HEK293 (cell line): ENCODE measurements at regions not wholly inside any gene's neighbourhood (a gene's known extent, or its start where the extent isn't known, plus 50 kb on each side); places are given as distances from the start of the nearest gene placed in this dataset.

Experiments used
- ELK4 ChIP-seq: IDR thresholded peaks from 2 replicates; pipeline ENCODE4 v1.6.1; 2011; ENCODE audit warnings: mild to moderate bottlenecking, low read depth, low read length, borderline replicate concordance
- FEZF1 ChIP-seq: fragments of 450-650 bp; formaldehyde crosslinking; IDR thresholded peaks from 2 replicates; pipeline ENCODE4 v1.5.1; 2016; ENCODE audit warnings: missing biosample characterization, missing genetic modification characterization
- GLIS1 ChIP-seq: fragments of 450-650 bp; formaldehyde crosslinking; IDR thresholded peaks from 2 replicates; pipeline ENCODE4 v1.5.1; 2016; ENCODE audit warnings: missing biosample characterization, missing genetic modification characterization
- PRDM1 ChIP-seq: fragments of 450-650 bp; formaldehyde crosslinking; IDR thresholded peaks from 2 replicates; pipeline ENCODE4; 2016; ENCODE audit warnings: missing biosample characterization, missing genetic modification characterization
- PRDM10 ChIP-seq: fragments of 450-650 bp; formaldehyde crosslinking; IDR thresholded peaks from 2 replicates; pipeline ENCODE4 v1.5.1; 2016; ENCODE audit warnings: missing biosample characterization, missing genetic modification characterization
- PRDM4 ChIP-seq: fragments of 450-650 bp; formaldehyde crosslinking; IDR thresholded peaks from 2 replicates; pipeline ENCODE4 v1.5.1; 2017; ENCODE audit warnings: missing biosample characterization, missing genetic modification characterization
- SETDB1 ChIP-seq: IDR thresholded peaks from one replicate; pipeline ENCODE4 v1.6.1; 2017; ENCODE audit warnings: mild to moderate bottlenecking, low read length, moderate library complexity, mixed read lengths; ENCODE audit not compliant: insufficient read length
- YY2 ChIP-seq: fragments of 450-650 bp; formaldehyde crosslinking; IDR thresholded peaks from 2 replicates; pipeline ENCODE4 v1.5.1; 2016; ENCODE audit warnings: missing biosample characterization, missing genetic modification characterization
- ZBTB10 ChIP-seq: fragments of 450-650 bp; formaldehyde crosslinking; IDR thresholded peaks from 2 replicates; pipeline ENCODE4 v1.5.1; 2016; ENCODE audit warnings: missing biosample characterization, missing genetic modification characterization
- ZBTB17 ChIP-seq: fragments of 450-650 bp; formaldehyde crosslinking; IDR thresholded peaks from 2 replicates; pipeline ENCODE4 v1.5.1; 2016; ENCODE audit warnings: missing biosample characterization, missing genetic modification characterization
- ZBTB8A ChIP-seq: fragments of 450-650 bp; formaldehyde crosslinking; IDR thresholded peaks from 2 replicates; pipeline ENCODE4 v1.5.1; 2016; ENCODE audit warnings: missing biosample characterization, missing genetic modification characterization
- ZFP3 ChIP-seq: fragments of 450-650 bp; formaldehyde crosslinking; IDR thresholded peaks from 2 replicates; pipeline ENCODE4 v1.5.1; 2016; ENCODE audit warnings: low read depth, missing biosample characterization, missing genetic modification characterization
- ZNF18 ChIP-seq: fragments of 450-650 bp; formaldehyde crosslinking; IDR thresholded peaks from 2 replicates; pipeline ENCODE4 v1.5.1; 2016; ENCODE audit warnings: missing biosample characterization, missing genetic modification characterization
- ZNF202 ChIP-seq: fragments of 450-650 bp; formaldehyde crosslinking; IDR thresholded peaks from 2 replicates; pipeline ENCODE4 v1.5.1; 2016; ENCODE audit warnings: missing biosample characterization, missing genetic modification characterization, borderline replicate concordance
- ZNF239 ChIP-seq: fragments of 450-650 bp; formaldehyde crosslinking; IDR thresholded peaks from 2 replicates; pipeline ENCODE4 v1.5.1; 2016; ENCODE audit warnings: missing biosample characterization, missing genetic modification characterization
- ZNF266 ChIP-seq: fragments of 450-650 bp; formaldehyde crosslinking; IDR thresholded peaks from 2 replicates; pipeline ENCODE4 v1.5.1; 2016; ENCODE audit warnings: missing biosample characterization, missing genetic modification characterization, low read depth
- ZNF362 ChIP-seq: fragments of 450-650 bp; formaldehyde crosslinking; IDR thresholded peaks from 2 replicates; pipeline ENCODE4 v1.5.1; 2016; ENCODE audit warnings: missing biosample characterization, missing genetic modification characterization
- ZNF366 ChIP-seq: fragments of 450-650 bp; formaldehyde crosslinking; conservative IDR thresholded peaks from 2 replicates; pipeline ENCODE4 v1.5.1; 2016; ENCODE audit warnings: missing biosample characterization, missing genetic modification characterization
- ZNF623 ChIP-seq: fragments of 450-650 bp; formaldehyde crosslinking; IDR thresholded peaks from 2 replicates; pipeline ENCODE4 v1.5.1; 2016; ENCODE audit warnings: missing biosample characterization, missing genetic modification characterization
- ZNF624 ChIP-seq: fragments of 450-650 bp; formaldehyde crosslinking; IDR thresholded peaks from 2 replicates; pipeline ENCODE4 v1.5.1; 2017; ENCODE audit warnings: missing biosample characterization, missing genetic modification characterization
- ZNF626 ChIP-seq: fragments of 450-650 bp; sonication (Bioruptor Pico); formaldehyde crosslinking; IDR thresholded peaks from 2 replicates; pipeline ENCODE4 v1.5.1; 2018; ENCODE audit warnings: missing biosample characterization, missing genetic modification characterization, inconsistent platforms
- ZNF701 ChIP-seq: fragments of 450-650 bp; formaldehyde crosslinking; IDR thresholded peaks from 2 replicates; pipeline ENCODE4 v1.5.1; 2016; ENCODE audit warnings: missing biosample characterization, missing genetic modification characterization
- ZNF76 ChIP-seq: fragments of 450-650 bp; formaldehyde crosslinking; IDR thresholded peaks from 2 replicates; pipeline ENCODE4; 2016; ENCODE audit warnings: low read depth, missing biosample characterization, missing genetic modification characterization, borderline replicate concordance
- ZNF843 ChIP-seq: fragments of 450-650 bp; formaldehyde crosslinking; IDR thresholded peaks from 2 replicates; pipeline ENCODE4 v1.5.1; 2016; ENCODE audit warnings: missing biosample characterization, missing genetic modification characterization
- ZSCAN5A ChIP-seq: fragments of 450-650 bp; formaldehyde crosslinking; IDR thresholded peaks from 2 replicates; pipeline ENCODE4 v1.5.1; 2016; ENCODE audit warnings: missing biosample characterization, missing genetic modification characterization

- TF ChIP-seq ZBTB10 (tag by site-specific recombination) = no peak
- TF ChIP-seq ZSCAN5A (tag by site-specific recombination) = no peak
- no peak for TF ChIP-seq YY2 (tag by site-specific recombination)
- TF ChIP-seq ZNF362 = no peak
- TF ChIP-seq GLIS1 (tag by site-specific recombination) = peak; percentile 79
- TF ChIP-seq ZNF239 (tag by site-specific recombination) = no peak
- TF ChIP-seq ZNF843 = peak; percentile 84
- no peak for TF ChIP-seq ZBTB8A (tag by site-specific recombination)
- no peak for TF ChIP-seq SETDB1
- TF ChIP-seq ZNF623 (tag by site-specific recombination) = no peak
- no peak for TF ChIP-seq ZFP3
- no peak for TF ChIP-seq ZNF366 (tag by site-specific recombination)
- peak; percentile 20; the same call in 1 of the 2 replicates for TF ChIP-seq PRDM4 (tag by site-specific recombination)
- TF ChIP-seq ZNF202 (tag by site-specific recombination) = no peak
- no peak for TF ChIP-seq ZNF626 (tag by site-specific recombination)
- peak; percentile 98 for TF ChIP-seq FEZF1 (tag by site-specific recombination)
- no peak for TF ChIP-seq PRDM10 (tag by site-specific recombination)
- no peak for TF ChIP-seq PRDM1 (tag by site-specific recombination)
- TF ChIP-seq ZNF18 (tag by site-specific recombination) = peak; percentile 60
- TF ChIP-seq ZNF701 (tag by site-specific recombination) = no peak
- no peak for TF ChIP-seq ELK4
- no peak for TF ChIP-seq ZNF76
- TF ChIP-seq ZNF624 (tag by site-specific recombination) = no peak
- no peak for TF ChIP-seq ZBTB17 (tag by site-specific recombination)
- no peak for TF ChIP-seq ZNF266
Measured at GRCh38 chr2:59383473-59383872, 1142.3 kb upstream of the FANCL start (continued).
